Neutrophil (primary cell): ENCODE measurements at regions not wholly inside any gene's neighbourhood (a gene's known extent, or its start where the extent isn't known, plus 50 kb on each side); places are given as distances from the start of the nearest gene placed in this dataset.

Source experiments
- H3K27ac ChIP-seq: fragments of 200-600 bp; sonication (generic); 2 replicates; pipeline ENCODE4 v1.5.1; 2016; ENCODE audit warnings: mild to moderate bottlenecking, moderate library complexity
- H3K27me3 ChIP-seq: fragments of 200-600 bp; sonication (generic); 2 replicates; pipeline ENCODE4 v1.6.0; 2016; ENCODE audit warnings: mild to moderate bottlenecking
- H3K36me3 ChIP-seq: fragments of 200-600 bp; sonication (generic); 2 replicates; pipeline ENCODE4 v1.5.1; 2017
- H3K4me1 ChIP-seq, 2 experiments: fragments of 200-600 bp in 1 of 2; sonication (generic) in 1 of 2; 1 replicate in 1 of 2; 2 replicates in 1 of 2; pipeline versions ENCODE4 v1.5.1 to v1.6.1; 2013 to 2016; ENCODE audit warnings: low read depth in 1 of 2, low read length in 1 of 2, mild to moderate bottlenecking in 1 of 2, moderate library complexity in 1 of 2; ENCODE audit not compliant: control insufficient read depth in 1 of 2, insufficient read depth in 1 of 2
- H3K4me3 ChIP-seq, 2 experiments: fragments of 200-600 bp in 1 of 2; sonication (generic) in 1 of 2; 1 replicate in 1 of 2; 2 replicates in 1 of 2; pipeline ENCODE4 v1.5.1; 2013 to 2016; ENCODE audit warnings: low read depth in 1 of 2, low read length in 1 of 2, mild to moderate bottlenecking in 1 of 2, moderate library complexity in 1 of 2
- H3K9me3 ChIP-seq: fragments of 200-600 bp; sonication (generic); 2 replicates; pipeline ENCODE4 v1.5.1; 2016
- TF ChIP-seq, protein P1 (sequence below): fragments of 200-600 bp; sonication (generic); IDR thresholded peaks from 2 replicates; pipeline ENCODE4 v1.5.1; 2016; ENCODE audit warnings: antibody characterized with exemption

GRCh38 chr5:54746777-54747398 lies 229.3 kb downstream of the SNX18 start:
- TF ChIP-seq, protein P1, sequence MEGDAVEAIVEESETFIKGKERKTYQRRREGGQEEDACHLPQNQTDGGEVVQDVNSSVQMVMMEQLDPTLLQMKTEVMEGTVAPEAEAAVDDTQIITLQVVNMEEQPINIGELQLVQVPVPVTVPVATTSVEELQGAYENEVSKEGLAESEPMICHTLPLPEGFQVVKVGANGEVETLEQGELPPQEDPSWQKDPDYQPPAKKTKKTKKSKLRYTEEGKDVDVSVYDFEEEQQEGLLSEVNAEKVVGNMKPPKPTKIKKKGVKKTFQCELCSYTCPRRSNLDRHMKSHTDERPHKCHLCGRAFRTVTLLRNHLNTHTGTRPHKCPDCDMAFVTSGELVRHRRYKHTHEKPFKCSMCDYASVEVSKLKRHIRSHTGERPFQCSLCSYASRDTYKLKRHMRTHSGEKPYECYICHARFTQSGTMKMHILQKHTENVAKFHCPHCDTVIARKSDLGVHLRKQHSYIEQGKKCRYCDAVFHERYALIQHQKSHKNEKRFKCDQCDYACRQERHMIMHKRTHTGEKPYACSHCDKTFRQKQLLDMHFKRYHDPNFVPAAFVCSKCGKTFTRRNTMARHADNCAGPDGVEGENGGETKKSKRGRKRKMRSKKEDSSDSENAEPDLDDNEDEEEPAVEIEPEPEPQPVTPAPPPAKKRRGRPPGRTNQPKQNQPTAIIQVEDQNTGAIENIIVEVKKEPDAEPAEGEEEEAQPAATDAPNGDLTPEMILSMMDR = no peak
- no peaks in the 10 kb centered on the region for H3K36me3 ChIP-seq
- no peak overlapping the region for H3K4me3 ChIP-seq
- peaks cover 25 to 28% of the 10 kb centered on the region in 2 experiments for H3K4me1 ChIP-seq
- no peaks in the 10 kb centered on the region for H3K27me3 ChIP-seq
- H3K9me3 ChIP-seq = no peaks in the 10 kb centered on the region
- H3K27ac ChIP-seq = no peak overlapping the region

- TF ChIP-seq, protein P1 = no peak
- Histone ChIP-seq H3K9me3 (no peaks in the 10 kb centered on the region), H3K4me1 (peaks cover 25 to 28% of the 10 kb centered on the region in 2 experiments), H3K27ac (no peak overlapping the region), H3K4me3 (no peak overlapping the region), H3K27me3 (no peaks in the 10 kb centered on the region), H3K36me3 (no peaks in the 10 kb centered on the region)
Observed at GRCh38 chr5:54746346-54746745, 228.8 kb downstream of the SNX18 start.

DNA sequence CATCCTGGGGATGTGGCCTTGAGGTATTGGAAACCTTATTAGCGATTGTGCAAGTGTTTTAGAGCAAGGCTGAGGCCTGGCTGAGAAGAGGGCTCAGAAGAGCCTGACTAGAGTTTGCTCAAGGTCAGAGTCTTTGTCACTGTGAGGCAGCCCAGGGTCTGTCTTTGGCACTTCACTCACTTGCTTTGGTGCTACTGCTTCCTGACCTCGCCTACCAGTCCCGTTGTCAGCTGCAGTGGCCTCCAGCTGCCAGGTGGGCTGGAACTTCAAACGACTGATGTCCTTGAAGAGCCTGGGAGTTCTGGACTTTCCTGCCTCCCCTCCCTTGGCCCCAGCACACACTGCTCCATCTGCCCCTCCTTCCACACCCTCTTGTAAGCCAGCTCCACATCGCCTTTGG lies 228.0 kb downstream of the SNX18 start:
- Histone ChIP-seq H3K27ac (peak overlapping the region; percentile 87), H3K9me3 (no peaks in the 10 kb centered on the region), H3K36me3 (no peaks in the 10 kb centered on the region), H3K4me1 (peaks cover 25 to 28% of the 10 kb centered on the region in 2 experiments), H3K4me3 (no peak overlapping the region), H3K27me3 (no peaks in the 10 kb centered on the region)
- TF ChIP-seq, protein P1 = no peak

- H3K4me3 ChIP-seq = peak overlapping the region; percentile 33 to 37
Observed at GRCh38 chr5:54743997-54744788, 226.6 kb downstream of the SNX18 start.

DNA sequence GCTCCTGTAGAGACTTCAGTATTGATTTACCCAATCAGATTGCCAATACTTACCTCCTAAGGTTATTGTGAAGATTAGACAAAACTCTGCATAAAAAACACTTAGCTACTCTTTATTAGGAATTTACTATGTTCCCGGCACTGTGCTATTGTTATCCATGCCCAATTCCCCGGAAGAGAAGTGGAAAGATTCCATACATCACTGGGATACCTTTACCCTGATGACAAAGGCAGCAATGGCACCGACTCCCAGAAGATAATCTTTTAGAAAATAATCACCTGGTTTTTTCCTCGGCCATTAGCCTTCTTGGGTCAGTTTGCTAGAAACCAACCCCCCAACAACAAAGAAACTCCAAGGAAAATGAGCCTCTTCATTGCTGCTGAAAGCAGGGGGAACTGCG lies 226.0 kb downstream of the SNX18 start:
- H3K4me3 ChIP-seq = peak overlapping the region in 1 of 2 experiments; percentile 33
- H3K9me3 ChIP-seq = no peaks in the 10 kb centered on the region
- peak overlapping the region; percentile 87 for H3K27ac ChIP-seq
- H3K4me1 ChIP-seq = peaks cover 25 to 29% of the 10 kb centered on the region in 2 experiments
- TF ChIP-seq, protein P1 = no peak
- no peaks in the 10 kb centered on the region for H3K36me3 ChIP-seq
- no peaks in the 10 kb centered on the region for H3K27me3 ChIP-seq

More at GRCh38 chr5:54743997-54744788, 226.6 kb downstream of the SNX18 start:
- no peaks in the 10 kb centered on the region for H3K36me3 ChIP-seq
- peaks cover 25 to 28% of the 10 kb centered on the region in 2 experiments for H3K4me1 ChIP-seq
- peak overlapping the region; percentile 87 for H3K27ac ChIP-seq
- no peaks in the 10 kb centered on the region for H3K9me3 ChIP-seq
- H3K27me3 ChIP-seq = no peaks in the 10 kb centered on the region
- TF ChIP-seq, protein P1 = no peak
